Right lobe of liver (tissue), 4 donors: ENCODE measurements at regions not wholly inside any gene's neighbourhood (a gene's known extent, or its start where the extent isn't known, plus 50 kb on each side); places are given as distances from the start of the nearest gene placed in this dataset.

Experiments
- CTCF ChIP-seq, 4 donors: fragments of 200-600 bp in 3 of 4; fragments of 450-650 bp in 1 of 4; IDR thresholded peaks; one replicate each; pipeline versions ENCODE4 v1.5.1 to v1.8.0; 2016 to 2022; ENCODE audit warnings: antibody characterized with exemption in 4 of 4, mild to moderate bottlenecking in 2 of 4
- POLR2A ChIP-seq: fragments of 450-650 bp; IDR thresholded peaks from one replicate; pipeline ENCODE4 v1.6.1; 2017; ENCODE audit warnings: antibody characterized with exemption, mild to moderate bottlenecking
- donor health status: DM: no; HTN: no; CAD: no.
- donor health status: DM: no; HTN: no; CAD: no.
- donor health status: DM: no; HTN: yes; CAD: no.

GRCh38 chr4:66501997-66502396, 831.7 kb upstream of the EPHA5 start:
- no peak for TF ChIP-seq CTCF (IDR thresholded peaks at IDR 0.05)
- no peak for TF ChIP-seq POLR2A
